Stimulated activated CD4-positive, alpha-beta T cell treated with anti-CD3 and anti-CD28 coated beads, Interleukin-4, amount 100 ng/mL, for 48 hours (primary cell): ENCODE measurements at regions not wholly inside any gene's neighbourhood (a gene's known extent, or its start where the extent isn't known, plus 50 kb on each side); places are given as distances from the start of the nearest gene placed in this dataset.

Experiments used
- DNase-seq, 2 donors: peaks; one replicate each; pipeline ENCODE4 v3.0.0-alpha.2; 2020; ENCODE audit warnings: low read depth in 2 of 2

DNA sequence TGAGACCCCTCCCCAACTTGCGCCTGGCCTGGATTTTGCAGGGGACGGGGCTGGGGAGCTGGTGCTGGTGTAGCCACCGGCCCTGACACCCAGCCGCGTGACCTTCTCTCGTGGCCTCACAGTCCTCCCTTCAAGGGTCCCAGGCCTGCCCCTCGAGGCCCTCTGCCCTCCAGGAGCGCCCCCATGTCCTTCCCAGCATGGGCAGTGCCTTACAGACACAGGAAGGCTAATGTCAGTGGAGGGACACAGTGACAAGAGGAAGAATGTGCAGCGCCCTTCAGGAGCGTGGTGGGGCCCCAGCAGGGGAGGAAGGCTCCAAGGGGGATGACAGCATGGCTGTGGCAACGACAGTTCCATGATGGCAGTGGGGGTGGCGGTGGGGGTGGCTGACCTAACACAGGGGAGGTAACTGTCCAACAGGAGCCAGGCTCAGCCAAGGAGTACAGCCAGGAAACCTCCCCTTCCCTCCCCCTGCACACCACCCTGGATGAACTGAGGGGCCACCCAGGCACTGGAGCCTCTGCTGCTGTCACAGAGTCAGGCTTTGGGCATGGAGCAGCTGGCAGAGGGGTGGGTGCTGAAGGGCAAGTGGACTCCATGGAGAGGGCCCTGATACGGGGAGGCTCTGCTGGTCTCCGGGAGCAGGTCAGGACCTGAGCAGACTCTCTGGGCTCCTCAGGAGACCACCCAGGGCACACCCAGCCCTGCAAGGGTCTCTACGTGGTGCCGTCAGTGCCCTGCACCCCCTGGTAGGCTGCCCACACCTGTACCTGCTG is 76.0 kb upstream of the RET start:
- DNase-seq, result no peak

GRCh38 chr10:43001427-43001795 is 75.5 kb upstream of the RET start:
- DNase-seq, result no peak

GRCh38 chr10:43002596-43002995 is 74.3 kb upstream of the RET start:
- DNase-seq, result no peak

GRCh38 chr10:43006490-43006889 is 70.4 kb upstream of the RET start:
- no peak for DNase-seq

- DNase-seq, result no peak
These were observed 64.3 kb upstream of the RET start for GRCh38 chr10:43012578-43012977.

DNA sequence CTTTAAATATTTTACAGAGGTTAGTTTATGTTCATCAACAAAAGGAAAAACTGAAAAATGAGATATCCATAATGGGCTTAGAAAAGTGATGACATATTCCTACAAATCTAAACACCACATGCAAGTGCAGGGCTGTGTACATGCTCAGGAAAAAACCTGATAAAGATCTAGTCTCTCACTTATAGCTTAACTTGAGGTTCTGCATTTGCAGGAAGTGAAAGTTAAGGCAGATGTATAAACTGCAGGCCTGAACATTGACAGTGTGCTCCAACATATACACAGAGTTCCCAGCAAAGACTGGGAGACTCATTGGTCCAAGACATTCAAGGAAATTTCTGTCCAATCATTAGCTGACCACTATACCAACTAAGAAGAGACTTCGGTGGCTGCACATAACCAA is 63.8 kb upstream of the RET start:
- no peak for DNase-seq

- DNase-seq, result no peak
These were observed 52.3 kb upstream of the RET start for GRCh38 chr10:43024524-43024923.

- no peak for DNase-seq
These were observed 51.7 kb upstream of the RET start for GRCh38 chr10:43024942-43025700.

DNA sequence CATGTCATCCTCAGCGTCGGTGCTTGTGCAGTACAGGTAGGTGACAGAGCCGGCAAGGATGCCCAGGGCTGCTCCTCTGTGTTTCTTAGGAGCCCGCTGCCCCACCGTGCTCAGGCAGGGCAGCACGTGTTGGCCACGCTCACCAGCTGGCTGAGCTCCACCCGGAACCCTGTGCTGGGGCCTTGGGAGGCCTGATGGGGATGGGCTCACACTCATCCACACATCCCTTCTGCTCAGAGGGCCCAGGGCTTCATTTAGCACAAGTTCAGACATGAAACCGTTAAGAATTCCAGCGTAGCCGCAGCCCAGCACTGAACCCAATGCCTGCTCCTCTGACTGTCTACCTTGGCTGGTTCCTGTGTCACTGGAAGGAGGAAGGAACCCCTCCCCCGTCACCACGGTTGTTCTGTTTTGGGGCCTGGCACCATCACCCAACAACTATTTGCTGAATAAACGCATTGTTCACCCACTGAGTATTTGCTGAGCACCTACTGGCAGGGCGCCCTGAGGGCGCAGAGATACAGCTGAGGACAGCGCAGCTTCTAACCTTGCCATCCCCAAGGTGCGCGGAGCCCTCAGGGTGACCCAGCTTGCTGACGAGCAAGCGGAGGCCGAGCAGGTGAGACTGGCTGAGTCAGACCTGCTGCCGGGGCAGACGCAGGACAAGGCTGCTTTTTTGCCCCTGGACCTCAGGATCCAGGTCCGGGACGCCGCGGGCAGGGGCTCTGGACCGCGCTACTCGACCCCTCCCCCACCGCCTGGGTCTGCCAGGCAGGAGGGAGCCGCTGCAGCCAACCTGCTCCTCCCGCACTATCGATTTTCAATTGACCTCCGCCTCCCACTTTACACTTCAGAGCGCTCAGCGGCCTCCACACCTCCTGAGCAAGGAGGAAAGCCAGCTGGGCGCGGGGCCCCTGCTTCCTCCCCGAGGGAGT is 50.6 kb upstream of the RET start:
- no peak for DNase-seq
